SK-N-SH (cell line): ENCODE measurements at regions not wholly inside any gene's neighbourhood (a gene's known extent, or its start where the extent isn't known, plus 50 kb on each side); places are given as distances from the start of the nearest gene placed in this dataset.

Experiments used
- CTCF ChIA-PET: fragments of 300-600, 350-600 bp; formaldehyde crosslinking; extraction: SDS; loops from one replicate; lab custom pipeline; 2021; lab: Yijun Ruan, JAX
- POLR2A ChIA-PET: fragments of 350-600 bp; sonication (Branson Sonifier 250); formaldehyde crosslinking; extraction: SDS; loops from one replicate; lab custom pipeline; 2020; ENCODE audit warnings: antibody characterized with exemption, inconsistent platforms; lab: Yijun Ruan, JAX
- DNase-seq: peaks from one replicate; pipeline ENCODE4 v3.0.0; 2012
- H2AFZ ChIP-seq: fragments of 200-600 bp; sonication (generic); 2 replicates; pipeline ENCODE4 v1.8.1; 2016; ENCODE audit warnings: antibody characterized with exemption, mild to moderate bottlenecking, low read depth
- H3F3A ChIP-seq: fragments of 200-600 bp; sonication (generic); replicated peaks from 2 replicates; pipeline ENCODE3; 2016; ENCODE audit warnings: antibody characterized with exemption, mild to moderate bottlenecking; ENCODE audit not compliant: insufficient read depth
- H3K27ac ChIP-seq, 2 experiments: fragments of 200-500 bp in 1 of 2; fragments of 200-600 bp in 1 of 2; sonication (Bioruptor generic) in 1 of 2; sonication (generic), shearing (Covaris generic) in 1 of 2; 2 replicates each; pipeline versions ENCODE4 v1.5.1 to v1.6.1; 2014 to 2016; ENCODE audit warnings: low read depth in 2 of 2, inconsistent platforms in 1 of 2, low read length in 1 of 2, mild to moderate bottlenecking in 1 of 2, mixed read lengths in 1 of 2
- H3K27me3 ChIP-seq: fragments of 200-600 bp; sonication (generic), shearing (Covaris generic); 2 replicates; pipeline ENCODE4 v1.6.1; 2016; ENCODE audit warnings: mixed run types; ENCODE audit not compliant: insufficient read depth
- H3K36me3 ChIP-seq, 2 experiments: fragments of 200-500 bp in 1 of 2; fragments of 200-600 bp in 1 of 2; sonication (Bioruptor generic) in 1 of 2; sonication (generic) in 1 of 2; replicated peaks in 1 of 2; 2 replicates each; pipeline versions ENCODE3 to v1.5.1; 2014 to 2016; ENCODE audit warnings: low read length in 1 of 2, mild to moderate bottlenecking in 1 of 2; ENCODE audit not compliant: insufficient read depth in 2 of 2, control insufficient read depth in 1 of 2
- H3K4me1 ChIP-seq, 2 experiments: fragments of 200-500 bp in 1 of 2; fragments of 200-600 bp in 1 of 2; sonication (Bioruptor generic) in 1 of 2; sonication (generic), shearing (Covaris generic) in 1 of 2; 2 replicates each; pipeline versions ENCODE4 v1.5.1 to v1.6.1; 2014 to 2016; ENCODE audit warnings: low read depth in 1 of 2, low read length in 1 of 2, mixed run types in 1 of 2; ENCODE audit not compliant: insufficient read depth in 2 of 2, control insufficient read depth in 1 of 2
- H3K4me2 ChIP-seq: fragments of 200-600 bp; sonication (generic), shearing (Covaris generic); 2 replicates; pipeline ENCODE4 v1.6.1; 2017; ENCODE audit warnings: mixed run types
- H3K4me3 ChIP-seq, 2 experiments: fragments of 200-500 bp in 1 of 2; fragments of 200-600 bp in 1 of 2; sonication (Bioruptor generic) in 1 of 2; sonication (generic), shearing (Covaris generic) in 1 of 2; 2 replicates each; pipeline versions ENCODE4 v1.5.1 to v1.8.1; 2014 to 2016; ENCODE audit warnings: low read depth in 2 of 2, inconsistent platforms in 1 of 2, low read length in 1 of 2, mild to moderate bottlenecking in 1 of 2, mixed read lengths in 1 of 2, moderate library complexity in 1 of 2
- H3K79me2 ChIP-seq: fragments of 200-600 bp; sonication (generic); 2 replicates; pipeline ENCODE4 v1.8.1; 2017; ENCODE audit warnings: mild to moderate bottlenecking; ENCODE audit not compliant: insufficient read depth
- H3K9ac ChIP-seq: fragments of 200-600 bp; sonication (generic); 2 replicates; pipeline ENCODE4 v1.6.1; 2017; ENCODE audit warnings: mixed run types
- H3K9me2 ChIP-seq: fragments of 200-600 bp; sonication (generic); 2 replicates; pipeline ENCODE4 v1.6.1; 2017; ENCODE audit warnings: mixed run types
- H3K9me3 ChIP-seq: fragments of 200-600 bp; sonication (generic); 2 replicates; pipeline ENCODE4 v1.6.1; 2017; ENCODE audit warnings: mixed run types, mild to moderate bottlenecking, moderate library complexity
- H4K20me1 ChIP-seq: fragments of 200-600 bp; sonication (generic); 2 replicates; pipeline ENCODE4 v1.6.1; 2017; ENCODE audit warnings: mild to moderate bottlenecking, mixed run types; ENCODE audit not compliant: insufficient read depth
- CHD2 ChIP-seq: fragments of 150-350 bp; IDR thresholded peaks from 2 replicates; pipeline ENCODE4 v1.6.1; 2018; ENCODE audit warnings: low read length; ENCODE audit not compliant: partially characterized antibody
- CTCF ChIP-seq: fragments of 200-600 bp; sonication (generic); IDR thresholded peaks from 2 replicates; pipeline ENCODE4 v1.6.1; 2017; ENCODE audit warnings: antibody characterized with exemption, mild to moderate bottlenecking, moderate library complexity
- FOSL2 ChIP-seq: IDR thresholded peaks from 2 replicates; pipeline ENCODE4 v1.4.0; 2012; ENCODE audit warnings: low read depth, mild to moderate bottlenecking, moderate library complexity, borderline replicate concordance
- FOXJ3 ChIP-seq: sonication (generic); formaldehyde crosslinking; IDR thresholded peaks from 2 replicates; pipeline ENCODE4 v1.5.1; 2020; ENCODE audit warnings: mild to moderate bottlenecking, missing genetic modification reagents
- GABPA ChIP-seq: IDR thresholded peaks from 2 replicates; pipeline ENCODE4 v1.4.0; 2012; ENCODE audit warnings: low read depth, mild to moderate bottlenecking
- IRF3 ChIP-seq: fragments of 150-350 bp; IDR thresholded peaks from 2 replicates; pipeline ENCODE4 v1.6.1; 2016; ENCODE audit warnings: mild to moderate bottlenecking, low read depth, low read length
- MAX ChIP-seq: IDR thresholded peaks from 2 replicates; pipeline ENCODE4 v1.4.0; 2012; ENCODE audit warnings: low read depth
- MEF2A ChIP-seq: IDR thresholded peaks from 2 replicates; pipeline ENCODE4 v1.4.0; 2012; ENCODE audit warnings: low read depth, borderline replicate concordance
- NFIC ChIP-seq: IDR thresholded peaks from 2 replicates; pipeline ENCODE4 v1.4.0; 2012; ENCODE audit warnings: borderline replicate concordance
- NRF1 ChIP-seq: IDR thresholded peaks from 2 replicates; pipeline ENCODE4 v1.6.1; 2012; ENCODE audit warnings: low read depth, mild to moderate bottlenecking, low read length
- POLR2AphosphoS5 ChIP-seq: IDR thresholded peaks from 2 replicates; pipeline ENCODE4 v1.6.1; 2012; ENCODE audit warnings: low read depth, low read length
- USF2 ChIP-seq: fragments of 150-350 bp; IDR thresholded peaks from 2 replicates; pipeline ENCODE4 v1.6.1; 2017; ENCODE audit warnings: antibody characterized with exemption, low read length, low read depth, borderline replicate concordance
- WGBS: methylation state at CpG from one replicate; pipeline ENCODE4 v1.1.6; 2017; ENCODE audit warnings: low lambda C conversion rate; 5-methylcytosine and 5-hydroxymethylcytosine counted together

- TF ChIP-seq CTCF (no peak), FOSL2 (no peak), GABPA (no peak), NFIC (no peak), CHD2 (no peak), MAX (no peak), USF2 (no peak), MEF2A (no peak), POLR2AphosphoS5 (no peak), NRF1 (no peak), IRF3 (no peak)
- POLR2A ChIA-PET = no interaction called here
Observed at GRCh38 chr5:117246424-117246823, 671.8 kb upstream of the SEMA6A start.

GRCh38 chr5:117245130-117245529 lies 670.5 kb upstream of the SEMA6A start:
- no peak overlapping the region for H2AFZ ChIP-seq
- H3F3A ChIP-seq = no peaks in the 10 kb centered on the region
- H3K36me3 ChIP-seq = no peaks in the 10 kb centered on the region
- ChIA-PET POLR2A (no interaction called here), CTCF (no interaction called here)
- no peaks in the 10 kb centered on the region for H4K20me1 ChIP-seq
- no peaks in the 10 kb centered on the region for H3K79me2 ChIP-seq
- H3K4me1 ChIP-seq = no peaks in the 10 kb centered on the region
- no peak for TF ChIP-seq POLR2AphosphoS5
- TF ChIP-seq FOXJ3 = no peak
- H3K4me2 ChIP-seq = no peak overlapping the region
- no peak for DNase-seq
- no peaks in the 10 kb centered on the region for H3K9me3 ChIP-seq
- no peak overlapping the region for H3K9ac ChIP-seq
- no peaks in the 10 kb centered on the region for H3K9me2 ChIP-seq
- 32% methylated on average over 1 of the region's 1 CpG for WGBS
- H3K27ac ChIP-seq = no peak overlapping the region
- no peak overlapping the region for H3K4me3 ChIP-seq
- no peaks in the 10 kb centered on the region for H3K27me3 ChIP-seq

More at GRCh38 chr5:117246424-117246823, 671.8 kb upstream of the SEMA6A start:
- no peaks in the 10 kb centered on the region for H3K9me2 ChIP-seq
- no peaks in the 10 kb centered on the region for H3K79me2 ChIP-seq
- H4K20me1 ChIP-seq = no peaks in the 10 kb centered on the region
- no peak overlapping the region for H3K4me2 ChIP-seq
- no peaks in the 10 kb centered on the region for H3K9me3 ChIP-seq
- no peak overlapping the region for H2AFZ ChIP-seq
- H3K27ac ChIP-seq = no peak overlapping the region
- CTCF ChIA-PET = no interaction called here
- H3F3A ChIP-seq = no peaks in the 10 kb centered on the region
- no peaks in the 10 kb centered on the region for H3K4me1 ChIP-seq
- DNase-seq = no peak
- no peak overlapping the region for H3K9ac ChIP-seq
- H3K36me3 ChIP-seq = no peaks in the 10 kb centered on the region
- H3K27me3 ChIP-seq = no peaks in the 10 kb centered on the region
- no peak overlapping the region for H3K4me3 ChIP-seq
